NB4 (cell line): ENCODE measurements at regions not wholly inside any gene's neighbourhood (a gene's known extent, or its start where the extent isn't known, plus 50 kb on each side); places are given as distances from the start of the nearest gene placed in this dataset.

ENCODE experiments used
- CTCF ChIP-seq: IDR thresholded peaks from one replicate; pipeline ENCODE4 v1.5.1; 2012; ENCODE audit warnings: low read depth, low read length
- MAX ChIP-seq: IDR thresholded peaks from 2 replicates; pipeline ENCODE4 v1.6.1; 2011; ENCODE audit warnings: low read depth, low read length
- POLR2A ChIP-seq: IDR thresholded peaks from 2 replicates; pipeline ENCODE4 v1.6.1; 2011; ENCODE audit warnings: mild to moderate bottlenecking; ENCODE audit not compliant: insufficient read length; ENCODE audit errors: extremely low read depth

GRCh38 chr7:112622159-112622715 lies 141.4 kb downstream of the LSMEM1 start:
- TF ChIP-seq POLR2A: no peak
- no peak for TF ChIP-seq MAX
- no peak for TF ChIP-seq CTCF
